Ishikawa (cell line): ENCODE measurements at regions not wholly inside any gene's neighbourhood (a gene's known extent, or its start where the extent isn't known, plus 50 kb on each side); places are given as distances from the start of the nearest gene placed in this dataset.

ENCODE experiments used
- CEBPB ChIP-seq: IDR thresholded peaks from 2 replicates; pipeline ENCODE4 v1.6.1; 2012
- CREB1 ChIP-seq: IDR thresholded peaks from 2 replicates; pipeline ENCODE4 v1.6.1; 2012; ENCODE audit warnings: low read depth
- EGR1 ChIP-seq: IDR thresholded peaks from 2 replicates; pipeline ENCODE4 v1.6.1; 2012
- EP300 ChIP-seq: IDR thresholded peaks from 2 replicates; pipeline ENCODE4 v1.6.1; 2012; ENCODE audit warnings: borderline replicate concordance
- NFIC ChIP-seq: IDR thresholded peaks from 2 replicates; pipeline ENCODE4 v1.6.1; 2012
- RAD21 ChIP-seq: IDR thresholded peaks from 2 replicates; pipeline ENCODE4 v1.6.1; 2012; ENCODE audit warnings: low read depth
- REST ChIP-seq: IDR thresholded peaks from 2 replicates; pipeline ENCODE4 v1.6.1; 2012; ENCODE audit warnings: low read depth, mild to moderate bottlenecking
- TAF1 ChIP-seq: IDR thresholded peaks from 2 replicates; pipeline ENCODE4 v1.6.1; 2012; ENCODE audit warnings: low read depth, mild to moderate bottlenecking
- TCF12 ChIP-seq: IDR thresholded peaks from 2 replicates; pipeline ENCODE4 v1.6.1; 2012; ENCODE audit warnings: low read depth
- TEAD4 ChIP-seq: IDR thresholded peaks from 2 replicates; pipeline ENCODE4 v1.6.1; 2012
- YY1 ChIP-seq: IDR thresholded peaks from 2 replicates; pipeline ENCODE4 v1.6.1; 2012; ENCODE audit warnings: low read depth
- ZBTB7A ChIP-seq: IDR thresholded peaks from 2 replicates; pipeline ENCODE4 v1.6.1; 2012; ENCODE audit warnings: low read depth
- TF ChIP-seq, protein P1 (sequence below): IDR thresholded peaks from 2 replicates; pipeline ENCODE4 v1.6.1; 2012
- TF ChIP-seq, protein P2 (sequence below): IDR thresholded peaks from 2 replicates; pipeline ENCODE4 v1.6.1; 2012

DNA sequence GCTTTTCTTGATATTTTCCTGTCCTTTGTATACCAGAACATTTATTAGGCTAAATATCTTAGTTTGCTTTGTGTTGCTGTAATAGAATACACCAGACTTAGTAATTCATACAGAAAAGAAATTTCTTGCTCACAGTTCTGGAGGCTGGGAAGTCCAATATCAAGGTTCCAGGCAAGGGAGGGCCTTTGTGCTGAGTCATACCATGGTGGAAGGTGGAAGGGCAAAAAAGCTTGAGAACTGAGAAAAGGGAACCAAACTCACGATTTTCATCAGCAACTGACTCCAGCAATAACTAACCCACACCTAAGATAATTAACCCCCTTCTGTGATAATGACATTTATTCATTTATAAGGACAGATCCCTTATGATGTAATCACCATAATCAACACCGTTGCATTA lies 496.9 kb upstream of the SUCLG2 start:
- TF ChIP-seq EP300 (no peak), NFIC (no peak), EGR1 (no peak), TAF1 (no peak), YY1 (no peak), REST (no peak), CREB1 (no peak), CEBPB (no peak), TEAD4 (no peak), TCF12 (no peak), ZBTB7A (no peak), RAD21 (no peak)
- TF ChIP-seq, protein P1, sequence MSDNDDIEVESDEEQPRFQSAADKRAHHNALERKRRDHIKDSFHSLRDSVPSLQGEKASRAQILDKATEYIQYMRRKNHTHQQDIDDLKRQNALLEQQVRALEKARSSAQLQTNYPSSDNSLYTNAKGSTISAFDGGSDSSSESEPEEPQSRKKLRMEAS, result no peak
- TF ChIP-seq, protein P2, sequence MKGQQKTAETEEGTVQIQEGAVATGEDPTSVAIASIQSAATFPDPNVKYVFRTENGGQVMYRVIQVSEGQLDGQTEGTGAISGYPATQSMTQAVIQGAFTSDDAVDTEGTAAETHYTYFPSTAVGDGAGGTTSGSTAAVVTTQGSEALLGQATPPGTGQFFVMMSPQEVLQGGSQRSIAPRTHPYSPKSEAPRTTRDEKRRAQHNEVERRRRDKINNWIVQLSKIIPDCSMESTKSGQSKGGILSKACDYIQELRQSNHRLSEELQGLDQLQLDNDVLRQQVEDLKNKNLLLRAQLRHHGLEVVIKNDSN, result no peak
